GM21515 (cell line): ENCODE measurements at regions not wholly inside any gene's neighbourhood (a gene's known extent, or its start where the extent isn't known, plus 50 kb on each side); places are given as distances from the start of the nearest gene placed in this dataset.

ENCODE experiments used
- ATAC-seq: cut with Tn5 transposase; IDR thresholded peaks from one replicate; pipeline ENCODE4 v1.9.1; 2021; ENCODE audit not compliant: unreplicated experiment

GRCh38 chr11:92276773-92277172 lies 52.2 kb downstream of the FAT3 start:
- ATAC-seq: no peak

- ATAC-seq: no peak
These were observed 53.3 kb downstream of the FAT3 start for GRCh38 chr11:92277871-92278270.

GRCh38 chr11:92278791-92279433 lies 54.3 kb downstream of the FAT3 start:
- no peak for ATAC-seq

GRCh38 chr11:92284107-92284506 lies 59.5 kb downstream of the FAT3 start:
- no peak for ATAC-seq

- no peak for ATAC-seq
These were observed 59.9 kb downstream of the FAT3 start for GRCh38 chr11:92284558-92284957.

GRCh38 chr11:92285776-92286175 lies 61.2 kb downstream of the FAT3 start:
- no peak for ATAC-seq

GRCh38 chr11:92286709-92287108 lies 62.1 kb downstream of the FAT3 start:
- no peak for ATAC-seq

- ATAC-seq: no peak
These were observed 70.8 kb downstream of the FAT3 start for GRCh38 chr11:92295175-92296137.

- no peak for ATAC-seq
These were observed 71.5 kb downstream of the FAT3 start for GRCh38 chr11:92296138-92296515.

GRCh38 chr11:92297567-92298553 lies 73.2 kb downstream of the FAT3 start:
- no peak for ATAC-seq

- no peak for ATAC-seq
These were observed 76.3 kb downstream of the FAT3 start for GRCh38 chr11:92300876-92301275.

- ATAC-seq: no peak
These were observed 78.2 kb downstream of the FAT3 start for GRCh38 chr11:92302770-92303169.

- ATAC-seq: no peak
These were observed 79.7 kb downstream of the FAT3 start for GRCh38 chr11:92304271-92304670.

- no peak for ATAC-seq
These were observed 82.4 kb downstream of the FAT3 start for GRCh38 chr11:92306966-92307510.

GRCh38 chr11:92308366-92308765 lies 83.7 kb downstream of the FAT3 start:
- ATAC-seq: no peak

- no peak for ATAC-seq
These were observed 87.2 kb downstream of the FAT3 start for GRCh38 chr11:92311616-92312449.

GRCh38 chr11:92313784-92314183 lies 89.2 kb downstream of the FAT3 start:
- no peak for ATAC-seq

GRCh38 chr11:92314499-92314898 lies 89.9 kb downstream of the FAT3 start:
- ATAC-seq: no peak

- no peak for ATAC-seq
These were observed 91.6 kb downstream of the FAT3 start for GRCh38 chr11:92316106-92316809.
